Tibial nerve (tissue), 4 donors: ENCODE measurements at regions not wholly inside any gene's neighbourhood (a gene's known extent, or its start where the extent isn't known, plus 50 kb on each side); places are given as distances from the start of the nearest gene placed in this dataset.

Experiments used
- DNase-seq, 2 donors: peaks; one replicate each; pipeline ENCODE4 v3.0.0-alpha.2; 2019; ENCODE audit warnings: low spot score in 2 of 2
- H3K27ac ChIP-seq, 4 donors: fragments of 200-600 bp; sonication (generic) in 3 of 4; one replicate each; pipeline ENCODE4 v1.5.1; 2017 to 2019; ENCODE audit warnings: mild to moderate bottlenecking in 1 of 4
- H3K27me3 ChIP-seq, 2 donors: fragments of 200-600 bp; sonication (generic) in 1 of 2; one replicate each; pipeline versions ENCODE4 v1.5.1 to v1.6.0; 2017 to 2019
- H3K36me3 ChIP-seq, 3 donors: fragments of 200-600 bp; sonication (generic); one replicate each; pipeline ENCODE4 v1.5.1; 2018 to 2019
- H3K4me1 ChIP-seq, 4 donors: fragments of 200-600 bp; sonication (generic) in 3 of 4; one replicate each; pipeline ENCODE4 v1.5.1; 2017 to 2019
- H3K4me3 ChIP-seq, 4 donors: fragments of 200-600 bp; sonication (generic) in 3 of 4; one replicate each; pipeline ENCODE4 v1.5.1; 2017 to 2019; ENCODE audit warnings: mild to moderate bottlenecking in 1 of 4, moderate library complexity in 1 of 4
- H3K9me3 ChIP-seq, 4 donors: fragments of 200-600 bp; sonication (generic) in 3 of 4; one replicate each; pipeline ENCODE4 v1.5.1; 2017 to 2019
- CTCF ChIP-seq, 5 experiments: fragments of 200-600 bp in 3 of 5; fragments of 450-650 bp in 2 of 5; sonication (generic) in 3 of 5; IDR thresholded peaks; one replicate each; pipeline ENCODE4 v1.5.1; 2016 to 2019; ENCODE audit warnings: antibody characterized with exemption in 5 of 5, mild to moderate bottlenecking in 3 of 5, moderate library complexity in 2 of 5
- EP300 ChIP-seq, 2 donors: sonication (generic); formaldehyde crosslinking; IDR thresholded peaks; one replicate each; pipeline ENCODE4 v1.6.1; 2017; ENCODE audit warnings: antibody characterized with exemption in 2 of 2, mild to moderate bottlenecking in 1 of 2
- POLR2A ChIP-seq, 2 donors: fragments of 450-650 bp; IDR thresholded peaks; one replicate each; pipeline ENCODE4 v1.6.1; 2017; ENCODE audit warnings: antibody characterized with exemption in 2 of 2, mild to moderate bottlenecking in 2 of 2, moderate library complexity in 2 of 2
- WGBS, 2 donors: methylation state at CpG; one replicate each; pipeline ENCODE4 v1.1.5; 2018; 5-methylcytosine and 5-hydroxymethylcytosine counted together

- H3K27me3 ChIP-seq: no peaks in the 10 kb centered on the region
- 80 to 83% methylated on average over 4 to 6 of the region's 6 CpGs for WGBS, 2 donors
- H3K9me3 ChIP-seq: no peaks in the 10 kb centered on the region
- no peak for TF ChIP-seq CTCF (IDR thresholded peaks at IDR 0.05)
- no peak for TF ChIP-seq POLR2A (IDR thresholded peaks at IDR 0.05)
- no peak for TF ChIP-seq EP300 (IDR thresholded peaks at IDR 0.05)
- DNase-seq: no peak
- no peak overlapping the region for H3K4me3 ChIP-seq
- no peaks in the 10 kb centered on the region for H3K36me3 ChIP-seq
- no peak overlapping the region for H3K27ac ChIP-seq
- no peaks in the 10 kb centered on the region for H3K4me1 ChIP-seq
Observed at GRCh38 chr3:10722911-10723310, 93.1 kb upstream of the SLC6A11 start.

GRCh38 chr3:10723991-10724390, 92.0 kb upstream of the SLC6A11 start:
- no peaks in the 10 kb centered on the region for H3K9me3 ChIP-seq
- WGBS, 2 donors: 71 to 77% methylated on average over 6 of the region's 6 CpGs
- TF ChIP-seq POLR2A (IDR thresholded peaks at IDR 0.05) (no peak), CTCF (IDR thresholded peaks at IDR 0.05) (no peak), EP300 (IDR thresholded peaks at IDR 0.05) (no peak)
- no peaks in the 10 kb centered on the region for H3K36me3 ChIP-seq
- no peaks in the 10 kb centered on the region for H3K4me1 ChIP-seq
- no peak overlapping the region for H3K27ac ChIP-seq
- H3K4me3 ChIP-seq: no peak overlapping the region
- H3K27me3 ChIP-seq: no peaks in the 10 kb centered on the region
- no peak for DNase-seq

DNA sequence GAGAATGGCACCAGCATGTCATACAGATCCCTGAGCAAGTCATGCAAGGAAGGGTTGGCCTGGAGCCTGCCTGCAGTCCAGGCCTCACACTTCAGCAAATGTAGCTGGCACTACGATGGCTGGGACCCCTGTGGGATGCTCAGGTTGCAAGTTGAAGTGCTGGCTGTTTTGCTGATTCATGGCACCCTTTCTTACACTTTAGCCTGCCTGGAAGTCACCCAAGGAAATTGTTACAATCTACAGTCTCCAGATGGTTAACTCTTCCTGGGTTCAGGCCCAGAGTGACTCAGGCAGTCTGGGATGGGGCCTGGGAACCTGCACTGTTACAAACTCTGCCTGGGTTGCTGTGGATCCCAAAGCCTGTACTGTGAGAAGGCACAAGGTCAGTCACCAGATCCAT, 91.0 kb upstream of the SLC6A11 start:
- Histone ChIP-seq H3K27ac (no peak overlapping the region), H3K36me3 (no peaks in the 10 kb centered on the region), H3K9me3 (no peaks in the 10 kb centered on the region), H3K4me1 (no peaks in the 10 kb centered on the region), H3K4me3 (no peak overlapping the region), H3K27me3 (no peaks in the 10 kb centered on the region)
- WGBS, 2 donors: 18 to 46% methylated on average over 1 of the region's 1 CpG
- TF ChIP-seq EP300 (IDR thresholded peaks at IDR 0.05): no peak
- TF ChIP-seq POLR2A (IDR thresholded peaks at IDR 0.05): no peak
- no peak for TF ChIP-seq CTCF (IDR thresholded peaks at IDR 0.05)
- no peak for DNase-seq

GRCh38 chr3:10725846-10726245, 90.2 kb upstream of the SLC6A11 start:
- Histone ChIP-seq H3K27ac (no peak overlapping the region), H3K36me3 (no peaks in the 10 kb centered on the region), H3K27me3 (no peaks in the 10 kb centered on the region), H3K4me3 (no peak overlapping the region), H3K9me3 (no peaks in the 10 kb centered on the region), H3K4me1 (no peaks in the 10 kb centered on the region)
- WGBS, 2 donors: 79 to 82% methylated on average over 5 of the region's 5 CpGs
- no peak for DNase-seq
- TF ChIP-seq CTCF (IDR thresholded peaks at IDR 0.05) (no peak), POLR2A (IDR thresholded peaks at IDR 0.05) (no peak), EP300 (IDR thresholded peaks at IDR 0.05) (no peak)

DNA sequence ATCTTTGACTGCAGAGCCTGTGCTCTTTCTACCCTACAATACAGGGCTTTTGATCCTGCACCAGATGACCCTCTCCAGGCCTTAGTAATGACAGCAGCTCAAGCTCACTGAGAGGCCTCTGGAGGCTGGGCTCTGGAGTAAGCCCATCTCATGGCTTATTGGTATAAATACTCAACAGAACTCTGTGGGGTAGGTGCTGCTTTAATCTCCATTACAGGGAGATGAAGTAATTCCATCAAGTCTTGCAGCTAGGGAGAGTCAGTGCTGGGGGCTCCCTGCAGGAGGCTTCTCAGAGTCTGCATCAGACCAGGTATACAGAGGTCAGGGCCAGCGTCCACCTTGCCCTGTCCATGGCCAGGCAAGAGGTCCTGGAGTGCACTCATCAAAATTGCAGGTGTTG, 89.2 kb upstream of the SLC6A11 start:
- no peaks in the 10 kb centered on the region for H3K36me3 ChIP-seq
- H3K27me3 ChIP-seq: no peaks in the 10 kb centered on the region
- TF ChIP-seq EP300 (IDR thresholded peaks at IDR 0.05): no peak
- TF ChIP-seq POLR2A (IDR thresholded peaks at IDR 0.05): no peak
- no peak for TF ChIP-seq CTCF (IDR thresholded peaks at IDR 0.05)
- no peaks in the 10 kb centered on the region for H3K9me3 ChIP-seq
- 73% methylated on average over 1 of the region's 1 CpG; no CpG with 5 or more reads in 1 of the 2 donors for WGBS, 2 donors
- no peak overlapping the region for H3K27ac ChIP-seq
- H3K4me1 ChIP-seq: no peaks in the 10 kb centered on the region
- H3K4me3 ChIP-seq: no peak overlapping the region
- no peak for DNase-seq
